Fibroblast of skin of scalp (primary cell): ENCODE measurements at regions not wholly inside any gene's neighbourhood (a gene's known extent, or its start where the extent isn't known, plus 50 kb on each side); places are given as distances from the start of the nearest gene placed in this dataset.

Experiments
- DNase-seq: peaks from one replicate; pipeline ENCODE4 v3.0.0-alpha.2; 2013

DNA sequence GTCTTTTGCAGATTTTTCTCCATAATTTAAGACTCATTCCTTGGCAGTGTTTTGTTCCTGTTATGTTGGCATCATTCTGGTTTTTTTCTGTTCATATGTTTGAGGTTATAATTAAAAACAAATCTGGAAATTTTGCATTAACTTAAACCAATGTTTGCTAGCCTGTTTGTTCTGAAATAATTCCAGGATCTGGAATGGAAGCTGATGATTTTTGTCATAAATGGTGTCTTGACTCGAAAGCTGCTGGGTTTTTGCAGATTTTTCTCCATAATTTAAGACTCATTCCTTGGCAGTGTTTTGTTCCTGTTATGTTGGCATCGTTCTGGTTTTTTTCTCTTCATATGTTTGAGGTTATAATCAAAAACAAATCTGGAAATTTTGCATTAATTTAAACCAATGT is 318.7 kb upstream of the IRX4 start:
- DNase-seq, result no peak

GRCh38 chr5:2201011-2201410 is 318.3 kb upstream of the IRX4 start:
- DNase-seq, result no peak

DNA sequence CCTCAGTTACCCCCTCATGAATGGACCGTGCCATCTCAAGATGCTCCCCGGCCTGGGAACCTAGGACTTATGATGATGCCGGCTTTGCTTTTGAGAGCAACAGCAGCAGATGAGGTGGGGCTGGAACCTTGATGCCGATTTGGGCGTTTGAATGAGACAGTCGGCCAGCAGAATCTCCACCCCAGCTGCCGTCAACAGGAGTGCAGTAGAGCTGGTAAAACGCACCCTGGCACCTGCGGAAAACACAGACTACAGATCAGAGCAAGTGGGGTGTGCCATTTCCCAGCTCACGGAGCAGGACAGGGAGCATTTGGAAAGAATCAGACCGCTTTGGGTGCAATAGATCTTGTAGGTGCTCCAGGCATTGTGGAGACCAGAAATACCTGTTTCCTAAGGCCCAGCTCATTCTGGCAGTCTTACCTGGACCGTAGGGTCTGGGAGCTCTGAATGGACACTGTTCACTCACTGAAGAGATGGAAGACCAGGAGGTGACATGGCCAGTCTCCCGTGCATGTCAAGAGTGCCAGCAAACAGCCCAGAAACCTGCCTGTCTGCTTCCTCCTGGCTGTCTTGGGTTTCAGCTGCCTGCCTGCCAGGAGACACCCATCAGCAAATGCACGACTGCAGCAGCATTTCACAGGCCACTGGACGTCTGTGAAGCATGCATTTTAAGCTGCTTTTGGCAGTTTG is 317.7 kb upstream of the IRX4 start:
- no peak for DNase-seq

GRCh38 chr5:2199697-2200096 is 317.0 kb upstream of the IRX4 start:
- DNase-seq, result no peak

GRCh38 chr5:2196989-2197619 is 314.4 kb upstream of the IRX4 start:
- no peak for DNase-seq

GRCh38 chr5:2196416-2196815 is 313.7 kb upstream of the IRX4 start:
- DNase-seq, result no peak

DNA sequence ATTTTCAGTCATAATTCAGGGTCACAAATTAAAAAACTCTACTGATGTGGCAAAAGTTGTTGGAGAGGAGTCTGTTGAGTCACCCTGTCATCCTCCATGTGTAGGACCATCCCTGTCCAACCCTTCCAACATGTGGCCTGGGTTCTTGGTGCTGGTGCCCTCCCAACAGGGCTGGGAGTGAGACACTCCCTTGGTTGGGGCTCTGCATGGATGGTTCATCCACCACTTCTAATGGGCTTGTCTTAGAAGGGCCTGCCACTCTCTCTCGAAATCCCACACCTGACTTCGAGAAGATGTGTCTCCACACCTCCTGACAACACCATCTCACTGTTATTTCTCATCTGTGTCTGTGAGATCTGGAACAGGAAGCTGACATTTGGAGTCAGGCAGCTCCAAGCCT is 312.2 kb upstream of the IRX4 start:
- no peak for DNase-seq

- DNase-seq, result no peak
Measured at GRCh38 chr5:2194236-2194555, 311.5 kb upstream of the IRX4 start.

DNA sequence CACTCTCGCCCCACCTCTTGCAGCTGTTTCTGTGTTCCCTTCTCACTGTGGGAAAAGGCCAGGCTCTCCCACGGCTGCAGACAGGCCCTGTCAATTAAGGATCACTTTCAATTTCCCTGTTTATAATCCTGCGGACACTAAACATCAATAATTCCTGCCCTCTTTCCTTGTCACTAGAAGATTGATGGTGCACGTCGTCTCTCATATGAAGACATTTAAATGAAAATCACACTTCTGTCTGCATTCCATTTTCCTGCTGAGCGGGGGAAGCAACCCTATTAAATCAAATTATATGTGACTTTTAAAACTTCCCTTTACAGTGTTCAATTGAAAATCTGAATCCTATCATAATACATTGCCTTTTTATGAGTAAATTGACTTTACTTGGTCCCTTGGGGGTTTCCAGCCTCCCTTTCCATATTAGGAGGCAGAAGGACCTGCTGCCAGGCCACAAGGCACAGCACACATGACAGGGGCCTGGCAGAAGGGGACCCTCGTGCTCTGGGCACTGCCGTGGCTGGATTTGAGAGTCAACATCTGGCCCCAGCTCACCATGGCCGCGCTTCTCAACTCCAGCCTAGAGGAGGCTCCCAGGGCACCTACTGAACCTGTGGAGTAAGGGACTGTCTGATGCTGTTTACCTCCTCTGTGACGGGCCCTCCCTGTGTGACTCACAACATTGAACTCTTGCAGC is 311.0 kb upstream of the IRX4 start:
- DNase-seq, result no peak

- DNase-seq, result no peak
Measured at GRCh38 chr5:2193142-2193541, 310.4 kb upstream of the IRX4 start.

DNA sequence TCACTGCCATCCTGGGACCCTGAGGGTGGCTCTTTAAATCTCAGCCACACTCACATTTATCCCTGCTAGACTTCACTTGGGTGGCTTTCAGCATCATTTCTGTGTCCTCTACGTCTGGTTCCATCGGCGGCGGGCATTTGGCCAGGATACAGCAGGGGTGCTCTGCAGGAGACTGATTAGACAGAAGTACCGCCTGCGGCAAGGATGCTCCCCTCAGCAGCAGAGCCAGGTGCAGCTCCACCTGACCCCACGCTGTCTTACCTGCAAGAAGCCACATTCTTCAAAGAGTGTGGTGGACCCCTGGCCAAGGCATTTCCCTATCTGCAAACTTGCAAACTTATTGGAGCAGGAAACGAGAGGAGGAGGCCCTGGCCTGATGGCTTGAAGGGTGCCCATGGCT is 309.8 kb upstream of the IRX4 start:
- no peak for DNase-seq

DNA sequence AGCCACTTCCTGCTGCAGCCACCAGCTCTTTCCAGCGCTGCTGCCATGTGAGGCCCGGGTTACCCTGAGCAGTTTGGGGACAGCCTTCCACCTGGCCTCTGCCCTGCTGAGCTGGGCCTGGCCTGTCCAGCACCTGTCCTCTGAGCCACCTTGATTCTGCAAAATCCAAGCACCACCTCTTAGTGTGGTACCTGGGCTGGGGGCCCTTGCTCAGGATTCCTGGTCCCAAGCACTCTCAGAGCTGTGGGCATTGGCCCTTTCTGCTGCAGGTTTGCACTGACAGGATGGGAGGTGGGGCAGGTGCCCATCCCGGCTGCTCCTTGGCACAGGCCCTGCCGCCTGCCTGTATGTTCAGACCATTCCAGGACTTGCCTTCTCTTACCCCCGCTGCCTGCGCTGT is 309.2 kb upstream of the IRX4 start:
- DNase-seq, result no peak

DNA sequence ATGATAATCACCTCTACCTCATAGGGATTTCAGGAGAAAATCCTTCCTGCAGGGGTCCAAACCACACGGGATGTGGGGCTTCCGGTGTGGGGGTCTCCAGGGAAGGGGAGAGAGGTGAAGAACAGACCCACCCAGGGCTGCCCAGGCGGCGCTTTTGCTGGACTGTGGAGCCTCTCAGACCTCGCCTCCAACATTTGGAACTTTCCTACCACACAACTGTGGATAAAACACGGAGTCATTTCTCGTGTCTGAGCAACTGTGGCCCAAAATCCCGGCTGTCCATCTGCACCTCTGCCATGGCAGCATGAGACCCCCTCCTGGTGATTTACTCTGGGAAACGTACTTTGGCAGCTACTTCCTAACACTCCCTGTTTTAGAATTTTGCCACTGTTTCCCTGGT is 307.8 kb upstream of the IRX4 start:
- DNase-seq, result no peak

DNA sequence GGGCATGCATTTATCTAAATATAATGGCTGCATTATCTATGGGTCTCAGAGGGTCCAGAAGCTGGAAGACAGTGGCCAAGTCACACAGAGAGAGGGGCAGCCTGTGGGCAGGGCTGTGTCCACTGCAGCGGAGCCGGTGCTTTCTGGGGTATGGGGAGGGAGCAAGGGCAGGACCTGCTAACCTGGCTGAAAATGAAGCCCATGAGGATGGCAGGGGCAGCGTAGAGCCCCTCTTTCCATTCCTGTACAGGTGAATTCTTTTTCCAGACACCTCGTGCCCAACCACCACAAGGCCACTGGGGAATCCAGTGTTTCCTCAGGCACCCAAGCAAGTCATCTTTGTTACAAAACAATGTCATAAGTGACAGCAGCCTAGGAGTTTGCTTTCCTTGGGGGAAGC is 305.9 kb upstream of the IRX4 start:
- DNase-seq, result no peak

GRCh38 chr5:2188137-2188536 is 305.4 kb upstream of the IRX4 start:
- no peak for DNase-seq

DNA sequence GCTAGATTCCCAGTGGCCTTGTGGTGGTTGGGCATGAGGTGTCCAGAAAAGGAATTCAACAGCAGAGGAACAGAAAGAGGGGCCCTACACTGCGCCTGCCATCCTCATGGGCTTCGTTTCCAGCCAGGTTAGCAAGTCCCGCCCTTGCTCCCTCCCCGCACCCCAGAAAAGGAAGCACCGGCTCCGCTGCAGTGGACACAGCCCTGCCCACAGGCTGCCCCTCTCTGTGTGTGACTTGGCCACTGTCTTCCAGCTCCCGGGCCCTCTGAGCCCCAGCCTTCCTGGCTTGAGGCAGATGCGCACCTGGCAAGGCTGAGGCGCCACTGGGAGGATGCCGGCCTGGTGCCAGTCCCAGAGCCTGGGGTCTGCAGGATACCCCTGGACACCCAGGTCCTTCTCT is 305.0 kb upstream of the IRX4 start:
- DNase-seq, result no peak

GRCh38 chr5:2187156-2187555 is 304.4 kb upstream of the IRX4 start:
- no peak for DNase-seq

DNA sequence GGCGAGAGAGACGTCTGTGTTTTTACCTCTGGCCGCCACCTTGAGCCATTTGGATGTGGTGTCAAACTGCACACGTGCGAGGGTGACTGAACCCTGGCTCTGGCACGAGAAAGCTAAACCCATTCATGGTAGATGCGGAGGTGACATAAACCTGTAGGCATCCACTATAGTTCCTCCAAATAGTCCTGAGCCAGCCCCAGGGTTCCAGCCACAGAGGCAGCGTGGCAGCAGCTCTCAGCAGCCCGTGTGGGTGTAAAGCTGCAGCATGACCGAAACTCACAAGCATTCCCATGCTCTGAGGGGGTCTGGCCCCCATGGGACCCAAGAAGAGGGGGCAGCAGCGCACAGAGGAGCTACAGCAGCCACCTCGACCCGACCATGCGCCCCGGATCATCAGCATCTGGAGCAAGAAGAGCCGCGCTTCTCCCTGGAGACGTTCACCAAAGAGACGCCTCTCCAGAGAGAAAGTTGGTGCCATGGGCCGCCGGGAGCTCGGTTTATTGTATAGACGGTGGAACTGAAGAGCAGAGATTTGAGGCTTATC is 303.8 kb upstream of the IRX4 start:
- no peak for DNase-seq

DNA sequence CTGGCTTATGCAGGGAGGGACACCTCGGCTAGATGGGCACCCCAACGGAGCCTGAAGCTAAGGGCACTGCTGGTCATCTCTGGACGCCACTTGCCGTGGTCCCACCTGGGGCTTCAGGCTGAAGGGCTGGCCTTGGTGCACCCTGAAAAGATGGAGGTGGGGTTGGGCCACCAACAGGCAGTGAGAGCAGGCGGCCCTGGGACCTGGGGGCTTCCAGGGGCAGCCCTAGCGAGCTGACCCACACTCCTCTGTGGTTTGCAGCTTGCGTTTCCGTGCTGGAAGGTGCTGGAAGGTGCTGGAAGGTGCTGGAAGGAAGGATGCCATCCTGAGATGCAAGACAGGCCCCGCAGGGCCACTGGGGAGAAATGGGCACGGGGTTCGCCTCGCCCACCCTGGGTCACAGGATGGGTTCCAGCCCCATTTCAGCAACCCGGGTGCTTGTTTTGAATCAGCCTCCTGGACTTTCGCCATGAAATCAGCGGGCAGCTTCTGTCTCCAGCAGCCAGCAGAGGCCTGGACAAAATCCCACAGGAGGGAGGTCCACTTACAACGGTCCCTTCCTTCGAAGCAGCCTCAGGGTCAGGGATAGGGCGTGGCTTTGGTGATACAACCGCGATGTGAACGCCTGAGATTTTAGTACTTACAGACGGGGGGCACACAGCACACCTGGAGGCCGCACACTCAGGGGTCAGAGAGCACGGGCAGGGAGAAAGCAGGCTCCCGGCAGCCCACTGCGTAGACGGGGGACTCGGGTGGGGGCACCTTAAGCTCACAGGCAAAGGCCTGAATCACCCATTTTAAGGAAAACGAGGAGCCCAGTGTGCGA is 303.1 kb upstream of the IRX4 start:
- DNase-seq, result no peak

DNA sequence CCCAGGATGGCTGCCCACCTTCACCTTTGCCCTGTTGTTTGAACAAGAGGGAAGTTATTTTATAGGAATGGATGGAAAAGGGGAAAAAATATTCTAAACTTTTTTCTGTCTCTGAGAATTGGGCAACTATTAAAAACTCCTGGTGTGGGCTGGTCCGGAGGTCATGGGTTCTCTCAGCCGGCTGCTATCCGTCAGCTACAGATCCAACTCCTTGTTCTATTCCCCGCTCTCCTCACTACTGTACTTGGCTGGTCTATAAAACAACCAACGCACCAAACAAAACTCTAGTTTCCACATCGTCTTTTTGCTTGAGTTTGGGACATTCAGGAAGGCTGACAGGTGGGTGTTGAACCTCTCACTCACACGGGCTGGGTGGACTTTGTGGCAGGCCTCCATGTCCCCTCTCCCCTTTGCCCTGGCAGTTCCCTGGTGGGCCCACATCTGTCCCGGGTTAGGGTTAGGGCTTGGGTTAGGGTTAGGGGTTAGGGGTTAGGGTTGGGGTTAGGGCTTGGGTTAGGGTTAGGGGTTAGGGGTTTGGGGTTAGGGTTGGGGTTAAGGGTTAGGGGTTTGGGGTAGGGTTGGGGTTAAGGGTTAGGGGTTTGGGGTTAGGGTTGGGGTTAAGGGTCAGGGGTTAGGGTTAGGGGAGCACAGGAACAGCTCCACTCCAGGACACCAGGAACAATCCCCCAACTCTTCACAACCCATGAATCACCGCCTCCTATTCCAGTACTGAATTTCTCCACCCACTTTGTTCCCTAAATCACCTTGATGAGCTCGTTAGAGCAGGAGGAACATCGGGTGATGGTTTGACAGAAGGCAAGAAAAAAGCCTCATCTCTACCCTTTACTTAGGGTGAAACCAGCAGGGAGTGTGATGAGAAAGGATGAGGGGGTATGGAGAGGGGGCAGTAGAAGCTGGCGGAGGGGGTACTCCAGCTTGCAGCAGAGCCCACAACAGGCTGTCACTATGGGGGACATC is 302.1 kb upstream of the IRX4 start:
- no peak for DNase-seq

GRCh38 chr5:2184026-2184366 is 301.3 kb upstream of the IRX4 start:
- DNase-seq, result no peak
